ENCODE measurements at regions not wholly inside any gene's neighbourhood (a gene's known extent, or its start where the extent isn't known, plus 50 kb on each side); places are given as distances from the start of the nearest gene placed in this dataset.

GRCh38 chr15:69625328-69625727, 172.7 kb downstream of the RPLP1 start:
- Mint-ChIP-seq H3K36me3 (no peaks in the 10 kb centered on the region), H3K4me1 (peaks cover 0 to 4% (median 0%) of the 10 kb centered on the region in 3 donors), H3K4me3 (no peak overlapping the region), H3K27ac (no peak overlapping the region), H3K27me3 (peaks cover 43% of the 10 kb centered on the region), H3K9me3 (no peaks in the 10 kb centered on the region)

GRCh38 chr15:69626095-69627066, 173.8 kb downstream of the RPLP1 start:
- Mint-ChIP-seq H3K36me3 (peaks cover 2% of the 10 kb centered on the region), H3K4me1 (peaks cover 0 to 5% (median 0%) of the 10 kb centered on the region in 3 donors), H3K4me3 (no peak overlapping the region), H3K9me3 (peaks cover 0 to 1% (median 0%) of the 10 kb centered on the region in 3 donors), H3K27me3 (peaks cover 52% of the 10 kb centered on the region), H3K27ac (no peak overlapping the region)

GRCh38 chr15:69627548-69628158, 175.0 kb downstream of the RPLP1 start:
- H3K36me3 Mint-ChIP-seq = peaks cover 2% of the 10 kb centered on the region
- peaks cover 0 to 1% (median 0%) of the 10 kb centered on the region in 3 donors for H3K9me3 Mint-ChIP-seq
- H3K4me1 Mint-ChIP-seq = peaks cover 0 to 5% (median 0%) of the 10 kb centered on the region in 3 donors
- H3K27ac Mint-ChIP-seq = no peak overlapping the region
- no peak overlapping the region for H3K4me3 Mint-ChIP-seq
- H3K27me3 Mint-ChIP-seq = peaks cover 49% of the 10 kb centered on the region

GRCh38 chr15:69628256-69629093, 175.9 kb downstream of the RPLP1 start:
- H3K27me3 Mint-ChIP-seq = peaks cover 52% of the 10 kb centered on the region
- no peak overlapping the region for H3K27ac Mint-ChIP-seq
- H3K36me3 Mint-ChIP-seq = peaks cover 2% of the 10 kb centered on the region

GRCh38 chr15:69629631-69630161, 177.1 kb downstream of the RPLP1 start:
- Mint-ChIP-seq H3K4me3 (no peak overlapping the region), H3K4me1 (peaks cover 0 to 5% (median 0%) of the 10 kb centered on the region in 3 donors), H3K27me3 (peaks cover 41% of the 10 kb centered on the region), H3K9me3 (peaks cover 0 to 1% (median 0%) of the 10 kb centered on the region in 3 donors), H3K27ac (no peak overlapping the region), H3K36me3 (peaks cover 2% of the 10 kb centered on the region)

More at GRCh38 chr15:69628256-69629093, 175.9 kb downstream of the RPLP1 start:
- H3K4me1 Mint-ChIP-seq = peaks cover 0 to 5% (median 0%) of the 10 kb centered on the region in 3 donors
- H3K9me3 Mint-ChIP-seq = peaks cover 0 to 1% (median 0%) of the 10 kb centered on the region in 3 donors
- no peak overlapping the region for H3K4me3 Mint-ChIP-seq

GRCh38 chr15:69631005-69631404, 178.4 kb downstream of the RPLP1 start:
- Mint-ChIP-seq H3K4me3 (no peak overlapping the region), H3K27ac (no peak overlapping the region)

DNA sequence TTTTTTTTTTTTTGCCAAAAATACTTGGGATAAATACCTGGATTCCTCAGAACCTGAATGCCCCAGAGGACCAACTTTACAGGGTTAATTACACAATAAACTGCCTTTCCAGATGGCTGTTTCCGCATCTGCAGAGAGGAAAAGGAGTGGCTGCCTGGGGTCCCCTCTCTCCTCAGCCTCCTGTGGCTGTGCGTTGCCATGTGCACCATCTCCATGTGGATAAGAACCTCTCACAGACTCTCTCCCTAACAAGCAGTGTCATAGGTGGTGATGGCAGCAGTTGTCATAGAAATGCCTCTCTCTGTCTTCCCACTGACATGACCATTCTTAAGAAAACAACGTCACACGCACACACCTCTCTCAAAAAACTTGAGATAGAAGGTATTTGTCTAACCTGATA, 179.4 kb downstream of the RPLP1 start:
- Mint-ChIP-seq H3K27ac (no peak overlapping the region), H3K9me3 (peaks cover 0 to 1% (median 0%) of the 10 kb centered on the region in 3 donors), H3K36me3 (peaks cover 2% of the 10 kb centered on the region), H3K4me1 (peaks cover 0 to 5% (median 0%) of the 10 kb centered on the region in 3 donors), H3K4me3 (no peak overlapping the region), H3K27me3 (peaks cover 42% of the 10 kb centered on the region)

More at GRCh38 chr15:69631005-69631404, 178.4 kb downstream of the RPLP1 start:
- peaks cover 42% of the 10 kb centered on the region for H3K27me3 Mint-ChIP-seq
- H3K9me3 Mint-ChIP-seq = peaks cover 0 to 1% (median 0%) of the 10 kb centered on the region in 3 donors
- peaks cover 0 to 5% (median 0%) of the 10 kb centered on the region in 3 donors for H3K4me1 Mint-ChIP-seq
- H3K36me3 Mint-ChIP-seq = peaks cover 2% of the 10 kb centered on the region

DNA sequence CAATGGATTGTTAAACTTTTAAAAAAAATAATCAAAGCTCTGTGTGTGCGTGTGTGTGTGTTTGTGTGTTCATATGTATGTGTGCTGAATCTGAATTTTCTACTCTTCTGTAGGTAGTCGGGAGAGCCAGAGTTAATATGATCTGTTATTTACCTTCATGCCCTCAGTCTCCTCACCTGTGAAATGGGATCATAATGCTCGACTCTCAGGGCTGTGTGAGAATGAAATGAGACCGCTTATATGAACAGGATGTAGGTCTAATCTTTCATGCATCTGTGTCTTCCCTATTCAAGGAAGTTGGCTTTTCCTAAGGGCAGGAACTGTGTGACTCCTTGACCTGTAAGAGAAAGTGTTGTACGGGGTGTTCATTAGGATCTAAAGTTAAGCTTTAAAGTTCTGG, 182.2 kb downstream of the RPLP1 start:
- peaks cover 32% of the 10 kb centered on the region for H3K27me3 Mint-ChIP-seq
- peaks cover 2% of the 10 kb centered on the region for H3K36me3 Mint-ChIP-seq
- H3K9me3 Mint-ChIP-seq = peaks cover 0 to 6% (median 1%) of the 10 kb centered on the region in 3 donors
- H3K27ac Mint-ChIP-seq = no peak overlapping the region
- H3K4me3 Mint-ChIP-seq = no peak overlapping the region
- H3K4me1 Mint-ChIP-seq = peaks cover 0 to 4% (median 0%) of the 10 kb centered on the region in 3 donors

GRCh38 chr15:69636169-69636915, 183.7 kb downstream of the RPLP1 start:
- peak overlapping the region in 1 of 4 donors; percentile 19 for H3K4me3 Mint-ChIP-seq
- no peaks in the 10 kb centered on the region for H3K36me3 Mint-ChIP-seq
- no peak overlapping the region for H3K27ac Mint-ChIP-seq
- H3K4me1 Mint-ChIP-seq = no peaks in the 10 kb centered on the region
- H3K9me3 Mint-ChIP-seq = peaks cover 3 to 20% (median 7%) of the 10 kb centered on the region in 3 donors
- H3K27me3 Mint-ChIP-seq = peaks cover 22% of the 10 kb centered on the region

DNA sequence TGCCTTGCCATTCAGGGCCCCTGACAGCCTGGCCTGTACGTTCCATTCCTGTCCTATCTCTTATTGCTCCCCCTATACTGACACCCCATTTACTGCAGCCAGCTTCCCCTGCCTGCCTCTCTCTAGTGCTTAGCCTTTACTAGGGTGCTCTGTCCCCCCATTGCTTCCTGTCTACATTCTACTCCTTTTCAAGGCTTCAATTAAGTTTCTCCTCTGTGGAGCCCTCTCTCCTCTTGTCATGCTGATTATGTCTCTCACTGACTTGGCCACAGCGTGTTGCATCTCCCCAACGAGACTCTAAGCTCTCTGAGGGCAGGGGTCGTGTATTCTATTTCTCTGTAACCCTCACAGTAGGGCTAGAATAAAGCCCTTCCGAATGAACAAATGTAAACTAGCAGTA, 185.2 kb downstream of the RPLP1 start:
- H3K9me3 Mint-ChIP-seq = peaks cover 3 to 24% (median 9%) of the 10 kb centered on the region in 3 donors

DNA sequence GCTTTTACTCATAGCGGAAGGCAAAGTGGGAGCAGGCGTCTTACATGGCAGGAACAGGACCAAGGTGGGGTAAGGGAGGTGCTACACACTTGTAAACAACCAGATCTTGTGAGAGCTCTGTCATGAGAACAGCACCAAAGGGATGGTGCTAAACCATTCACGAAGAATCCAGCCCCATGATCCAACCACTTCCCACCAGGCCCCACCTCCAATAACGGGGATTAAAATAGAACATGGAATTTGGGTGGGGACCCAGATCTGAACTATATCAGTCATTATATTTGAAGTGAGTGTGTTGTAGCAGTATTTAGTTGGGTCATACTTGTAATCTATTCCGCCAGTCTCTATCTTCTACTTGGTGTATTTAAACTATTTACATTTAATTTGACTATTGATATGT, 190.9 kb downstream of the RPLP1 start:
- Mint-ChIP-seq H3K4me1 (no peaks in the 10 kb centered on the region), H3K27ac (no peak overlapping the region), H3K27me3 (peaks cover 13% of the 10 kb centered on the region), H3K36me3 (peaks cover 7% of the 10 kb centered on the region), H3K4me3 (no peak overlapping the region), H3K9me3 (peaks cover 3 to 24% (median 9%) of the 10 kb centered on the region in 3 donors)

More for the DNA sequence above, 185.2 kb downstream of the RPLP1 start:
- peaks cover 16% of the 10 kb centered on the region for H3K27me3 Mint-ChIP-seq
- no peak overlapping the region for H3K27ac Mint-ChIP-seq
- no peak overlapping the region for H3K4me3 Mint-ChIP-seq
- H3K36me3 Mint-ChIP-seq = peaks cover 1% of the 10 kb centered on the region
- no peaks in the 10 kb centered on the region for H3K4me1 Mint-ChIP-seq

DNA sequence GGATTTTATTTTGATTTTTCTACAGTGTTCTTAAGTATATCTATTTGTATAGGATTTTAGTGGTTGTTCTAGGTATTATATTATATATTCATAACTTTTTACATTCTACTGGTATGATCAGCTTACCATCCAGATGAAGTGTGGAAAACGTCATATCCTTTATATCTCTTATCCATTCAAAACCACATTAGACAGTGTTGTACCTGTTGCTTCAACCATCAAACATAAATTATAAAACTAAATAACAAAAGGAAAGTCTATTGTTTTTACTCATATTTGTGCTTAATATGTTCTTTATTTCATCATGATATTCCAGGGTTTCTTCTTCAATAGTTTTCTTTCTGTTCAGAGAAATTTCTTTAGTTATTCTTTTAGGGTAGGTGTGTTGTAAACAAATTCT, 191.4 kb downstream of the RPLP1 start:
- no peak overlapping the region for H3K27ac Mint-ChIP-seq
- peaks cover 7% of the 10 kb centered on the region for H3K36me3 Mint-ChIP-seq
- no peak overlapping the region for H3K4me3 Mint-ChIP-seq
- peaks cover 17% of the 10 kb centered on the region for H3K27me3 Mint-ChIP-seq
- H3K4me1 Mint-ChIP-seq = no peaks in the 10 kb centered on the region
- peaks cover 3 to 24% (median 9%) of the 10 kb centered on the region in 3 donors for H3K9me3 Mint-ChIP-seq

- Mint-ChIP-seq H3K27me3 (peaks cover 23% of the 10 kb centered on the region), H3K9me3 (peaks cover 3 to 17% (median 9%) of the 10 kb centered on the region in 3 donors)
Measured at GRCh38 chr15:69644876-69645275, 192.3 kb downstream of the RPLP1 start.

DNA sequence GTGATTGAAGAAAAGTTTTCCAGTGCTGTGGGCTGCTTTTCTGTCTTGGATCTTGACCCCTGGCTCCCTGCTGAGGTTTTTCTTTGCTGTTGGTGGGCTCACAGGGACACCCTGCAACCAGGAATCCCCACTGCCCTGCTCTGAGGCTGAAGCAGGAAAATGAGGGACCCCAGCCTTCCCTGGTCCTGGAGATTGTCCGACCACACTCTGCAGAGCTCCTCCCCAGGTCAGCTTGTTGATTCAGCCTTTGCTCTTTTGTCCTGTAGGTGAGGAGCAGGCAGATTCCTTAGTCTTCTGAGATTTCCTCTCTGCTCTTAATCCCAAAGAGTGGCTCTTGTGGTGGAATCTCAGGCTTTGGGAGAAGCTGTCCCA, 194.5 kb downstream of the RPLP1 start:
- H3K27ac Mint-ChIP-seq = no peak overlapping the region
- no peaks in the 10 kb centered on the region for H3K4me1 Mint-ChIP-seq
- peaks cover 26% of the 10 kb centered on the region for H3K27me3 Mint-ChIP-seq
- peaks cover 0 to under 1% (median 0%) of the 10 kb centered on the region in 3 donors for H3K9me3 Mint-ChIP-seq
- H3K36me3 Mint-ChIP-seq = peaks cover 7% of the 10 kb centered on the region
- no peak overlapping the region for H3K4me3 Mint-ChIP-seq

More at GRCh38 chr15:69644876-69645275, 192.3 kb downstream of the RPLP1 start:
- no peak overlapping the region for H3K27ac Mint-ChIP-seq
- no peak overlapping the region for H3K4me3 Mint-ChIP-seq
- H3K36me3 Mint-ChIP-seq = peaks cover 7% of the 10 kb centered on the region
- no peaks in the 10 kb centered on the region for H3K4me1 Mint-ChIP-seq

All from IgD-negative memory B cell (primary cell).